ENCODE measurements at regions not wholly inside any gene's neighbourhood (a gene's known extent, or its start where the extent isn't known, plus 50 kb on each side); places are given as distances from the start of the nearest gene placed in this dataset.

GRCh38 chrX:113058634-113059033, 218.0 kb upstream of the AMOT start:
- no peak for ATAC-seq (ENCODE audit: low FRiP score)
- WGBS, 2 donors, result 76 to 82% methylated on average over 6 of the region's 6 CpGs

GRCh38 chrX:113048896-113049295, 208.3 kb upstream of the AMOT start:
- Histone ChIP-seq H3K36me3 (ENCODE audit: control insufficient read depth in 1 of 2, insufficient read depth in 2 of 2, low read length in 1 of 2) (no peaks in the 10 kb centered on the region), H3K4me3 (ENCODE audit: low read length in 2 of 2) (no peak overlapping the region), H3K27ac (ENCODE audit: low read depth in 1 of 2, low read length in 2 of 2) (no peak overlapping the region), H3K27me3 (ENCODE audit: control insufficient read depth in 1 of 2, insufficient read depth in 2 of 2, low read length in 1 of 2) (no peaks in the 10 kb centered on the region), H3K9me3 (ENCODE audit: control insufficient read depth, low read length) (no peaks in the 10 kb centered on the region), H3K4me1 (ENCODE audit: control insufficient read depth in 1 of 2, insufficient read depth in 2 of 2, low read length in 2 of 2) (no peaks in the 10 kb centered on the region)
- DNase-seq (no peak), ATAC-seq (ENCODE audit: low FRiP score) (no peak)
- 56 to 77% methylated on average over 1 of the region's 1 CpG for WGBS, 2 donors
- intact Hi-C loops (cut with DNase I), result no loop called here

More at GRCh38 chrX:113058634-113059033, 218.0 kb upstream of the AMOT start:
- no peak for DNase-seq
- Histone ChIP-seq H3K27me3 (ENCODE audit: control insufficient read depth in 1 of 2, insufficient read depth in 2 of 2, low read length in 1 of 2) (no peaks in the 10 kb centered on the region), H3K27ac (ENCODE audit: low read depth in 1 of 2, low read length in 2 of 2) (no peak overlapping the region), H3K36me3 (ENCODE audit: control insufficient read depth in 1 of 2, insufficient read depth in 2 of 2, low read length in 1 of 2) (no peaks in the 10 kb centered on the region), H3K4me3 (ENCODE audit: low read length in 2 of 2) (no peak overlapping the region), H3K4me1 (ENCODE audit: control insufficient read depth in 1 of 2, insufficient read depth in 2 of 2, low read length in 2 of 2) (no peaks in the 10 kb centered on the region), H3K9me3 (ENCODE audit: control insufficient read depth, low read length) (no peaks in the 10 kb centered on the region)
- intact Hi-C loops (cut with DNase I), result no loop called here

GRCh38 chrX:113048480-113048879, 207.8 kb upstream of the AMOT start:
- Histone ChIP-seq H3K36me3 (ENCODE audit: control insufficient read depth in 1 of 2, insufficient read depth in 2 of 2, low read length in 1 of 2) (no peaks in the 10 kb centered on the region), H3K9me3 (ENCODE audit: control insufficient read depth, low read length) (no peaks in the 10 kb centered on the region), H3K27ac (ENCODE audit: low read depth in 1 of 2, low read length in 2 of 2) (no peak overlapping the region), H3K27me3 (ENCODE audit: control insufficient read depth in 1 of 2, insufficient read depth in 2 of 2, low read length in 1 of 2) (no peaks in the 10 kb centered on the region), H3K4me3 (ENCODE audit: low read length in 2 of 2) (no peak overlapping the region), H3K4me1 (ENCODE audit: control insufficient read depth in 1 of 2, insufficient read depth in 2 of 2, low read length in 2 of 2) (no peaks in the 10 kb centered on the region)
- WGBS, 2 donors, result 74 to 91% methylated on average over 2 of the region's 2 CpGs
- DNase-seq (no peak), ATAC-seq (ENCODE audit: low FRiP score) (no peak)
- intact Hi-C loops (cut with DNase I), result no loop called here

- Histone ChIP-seq H3K27me3 (ENCODE audit: control insufficient read depth in 1 of 2, insufficient read depth in 2 of 2, low read length in 1 of 2) (no peaks in the 10 kb centered on the region), H3K4me1 (ENCODE audit: control insufficient read depth in 1 of 2, insufficient read depth in 2 of 2, low read length in 2 of 2) (no peaks in the 10 kb centered on the region), H3K9me3 (ENCODE audit: control insufficient read depth, low read length) (no peaks in the 10 kb centered on the region), H3K36me3 (ENCODE audit: control insufficient read depth in 1 of 2, insufficient read depth in 2 of 2, low read length in 1 of 2) (no peaks in the 10 kb centered on the region), H3K27ac (ENCODE audit: low read depth in 1 of 2, low read length in 2 of 2) (no peak overlapping the region), H3K4me3 (ENCODE audit: low read length in 2 of 2) (no peak overlapping the region)
- 48 to 59% methylated on average over 3 of the region's 3 CpGs for WGBS, 2 donors
- intact Hi-C loops (cut with DNase I), result no loop called here
- ATAC-seq (ENCODE audit: low FRiP score) (no peak), DNase-seq (no peak)
Observed at GRCh38 chrX:113033966-113034680, 193.5 kb upstream of the AMOT start.

GRCh38 chrX:113019958-113020357, 179.3 kb upstream of the AMOT start:
- no peak overlapping the region for H3K4me3 ChIP-seq (ENCODE audit: low read length in 2 of 2)
- no peaks in the 10 kb centered on the region for H3K9me3 ChIP-seq (ENCODE audit: control insufficient read depth, low read length)
- no peak overlapping the region for H3K27ac ChIP-seq (ENCODE audit: low read depth in 1 of 2, low read length in 2 of 2)
- H3K4me1 ChIP-seq (ENCODE audit: control insufficient read depth in 1 of 2, insufficient read depth in 2 of 2, low read length in 2 of 2), result no peaks in the 10 kb centered on the region
- DNase-seq (no peak), ATAC-seq (ENCODE audit: low FRiP score) (no peak)
- intact Hi-C loops (cut with DNase I), result no loop called here
- H3K36me3 ChIP-seq (ENCODE audit: control insufficient read depth in 1 of 2, insufficient read depth in 2 of 2, low read length in 1 of 2), result no peaks in the 10 kb centered on the region
- H3K27me3 ChIP-seq (ENCODE audit: control insufficient read depth in 1 of 2, insufficient read depth in 2 of 2, low read length in 1 of 2), result no peaks in the 10 kb centered on the region

GRCh38 chrX:113009837-113010236, 169.2 kb upstream of the AMOT start:
- DNase-seq (no peak), ATAC-seq (ENCODE audit: low FRiP score) (no peak)
- Histone ChIP-seq H3K4me3 (ENCODE audit: low read length in 2 of 2) (no peak overlapping the region), H3K4me1 (ENCODE audit: control insufficient read depth in 1 of 2, insufficient read depth in 2 of 2, low read length in 2 of 2) (no peaks in the 10 kb centered on the region), H3K27me3 (ENCODE audit: control insufficient read depth in 1 of 2, insufficient read depth in 2 of 2, low read length in 1 of 2) (no peaks in the 10 kb centered on the region), H3K36me3 (ENCODE audit: control insufficient read depth in 1 of 2, insufficient read depth in 2 of 2, low read length in 1 of 2) (no peaks in the 10 kb centered on the region), H3K27ac (ENCODE audit: low read depth in 1 of 2, low read length in 2 of 2) (no peak overlapping the region), H3K9me3 (ENCODE audit: control insufficient read depth, low read length) (no peaks in the 10 kb centered on the region)
- intact Hi-C loops (cut with DNase I), result no loop called here
- WGBS, 2 donors, result 96 to 97% methylated on average over 1 of the region's 1 CpG

- no peak overlapping the region for H3K27ac ChIP-seq (ENCODE audit: low read depth in 1 of 2, low read length in 2 of 2)
- ATAC-seq (ENCODE audit: low FRiP score) (peak; percentile 36), DNase-seq (no peak)
- H3K36me3 ChIP-seq (ENCODE audit: control insufficient read depth in 1 of 2, insufficient read depth in 2 of 2, low read length in 1 of 2), result no peaks in the 10 kb centered on the region
- no peaks in the 10 kb centered on the region for H3K9me3 ChIP-seq (ENCODE audit: control insufficient read depth, low read length)
- H3K27me3 ChIP-seq (ENCODE audit: control insufficient read depth in 1 of 2, insufficient read depth in 2 of 2, low read length in 1 of 2), result no peaks in the 10 kb centered on the region
- WGBS, 2 donors, result 74 to 86% methylated on average over 3 of the region's 3 CpGs
- no peak overlapping the region for H3K4me3 ChIP-seq (ENCODE audit: low read length in 2 of 2)
- intact Hi-C loops (cut with DNase I), result no loop called here
- H3K4me1 ChIP-seq (ENCODE audit: control insufficient read depth in 1 of 2, insufficient read depth in 2 of 2, low read length in 2 of 2), result no peaks in the 10 kb centered on the region
Observed at GRCh38 chrX:113009029-113009428, 168.4 kb upstream of the AMOT start.

GRCh38 chrX:113001836-113002235, 161.2 kb upstream of the AMOT start:
- intact Hi-C loops (cut with DNase I), result no loop called here
- DNase-seq (no peak), ATAC-seq (ENCODE audit: low FRiP score) (no peak)
- Histone ChIP-seq H3K27me3 (ENCODE audit: control insufficient read depth in 1 of 2, insufficient read depth in 2 of 2, low read length in 1 of 2) (no peaks in the 10 kb centered on the region), H3K4me1 (ENCODE audit: control insufficient read depth in 1 of 2, insufficient read depth in 2 of 2, low read length in 2 of 2) (no peaks in the 10 kb centered on the region), H3K27ac (ENCODE audit: low read depth in 1 of 2, low read length in 2 of 2) (no peak overlapping the region), H3K4me3 (ENCODE audit: low read length in 2 of 2) (no peak overlapping the region), H3K9me3 (ENCODE audit: control insufficient read depth, low read length) (no peaks in the 10 kb centered on the region), H3K36me3 (ENCODE audit: control insufficient read depth in 1 of 2, insufficient read depth in 2 of 2, low read length in 1 of 2) (no peaks in the 10 kb centered on the region)
- 81 to 88% methylated on average over 6 of the region's 6 CpGs for WGBS, 2 donors

GRCh38 chrX:112997991-112998390, 157.4 kb upstream of the AMOT start:
- 15 to 32% methylated on average over 1 of the region's 1 CpG for WGBS, 2 donors

More at GRCh38 chrX:112997991-112998390, 157.4 kb upstream of the AMOT start:
- no peak for ATAC-seq (ENCODE audit: low FRiP score)
- Histone ChIP-seq H3K27me3 (ENCODE audit: control insufficient read depth in 1 of 2, insufficient read depth in 2 of 2, low read length in 1 of 2) (no peaks in the 10 kb centered on the region), H3K36me3 (ENCODE audit: control insufficient read depth in 1 of 2, insufficient read depth in 2 of 2, low read length in 1 of 2) (no peaks in the 10 kb centered on the region), H3K4me3 (ENCODE audit: low read length in 2 of 2) (no peak overlapping the region), H3K27ac (ENCODE audit: low read depth in 1 of 2, low read length in 2 of 2) (no peak overlapping the region), H3K9me3 (ENCODE audit: control insufficient read depth, low read length) (no peaks in the 10 kb centered on the region), H3K4me1 (ENCODE audit: control insufficient read depth in 1 of 2, insufficient read depth in 2 of 2, low read length in 2 of 2) (no peaks in the 10 kb centered on the region)
- intact Hi-C loops (cut with DNase I), result no loop called here
- DNase-seq, result no peak
